H1 (cell line): ENCODE measurements at regions not wholly inside any gene's neighbourhood (a gene's known extent, or its start where the extent isn't known, plus 50 kb on each side); places are given as distances from the start of the nearest gene placed in this dataset.

Experiments used
- CHD7 ChIP-seq: fragments of 300-600 bp; sonication (generic); IDR thresholded peaks from 2 replicates; pipeline ENCODE4 v1.7.1; 2012; ENCODE audit warnings: low read length, moderate library complexity, mild to moderate bottlenecking, inconsistent platforms; ENCODE audit not compliant: insufficient replicate concordance
- RNF2 ChIP-seq: fragments of 200-900, 300-1000 bp; sonication (generic); IDR thresholded peaks from 2 replicates; pipeline ENCODE4 v1.7.1; 2016; ENCODE audit warnings: borderline replicate concordance, low read depth, mild to moderate bottlenecking, antibody characterized with exemption, low read length; ENCODE audit not compliant: poor library complexity, severe bottlenecking; ENCODE audit errors: missing control alignments
- RXRA ChIP-seq: IDR thresholded peaks from 2 replicates; pipeline ENCODE4 v1.6.1; 2011; ENCODE audit warnings: low read depth, mild to moderate bottlenecking, low read length, moderate library complexity; ENCODE audit not compliant: insufficient read depth
- SP2 ChIP-seq: IDR thresholded peaks from 2 replicates; pipeline ENCODE4 v1.6.1; 2012; ENCODE audit warnings: mild to moderate bottlenecking, low read length, inconsistent platforms
- SRF ChIP-seq: IDR thresholded peaks from 2 replicates; pipeline ENCODE4 v1.6.1; 2011; ENCODE audit warnings: mild to moderate bottlenecking, low read depth, low read length, moderate library complexity

GRCh38 chr6:85747666-85748065 lies 105.0 kb upstream of the SYNCRIP start (continued):
- TF ChIP-seq CHD7 (no peak), SP2 (no peak), RXRA (no peak), RNF2 (no peak), SRF (no peak)
